Dedifferentiated amniotic fluid mesenchymal stem cell (primary cell): ENCODE measurements at regions not wholly inside any gene's neighbourhood (a gene's known extent, or its start where the extent isn't known, plus 50 kb on each side); places are given as distances from the start of the nearest gene placed in this dataset.
"Not testable (repeated sequence)": the region's sequence is repeated elsewhere in the genome, so short reads cannot be mapped to it uniquely, and the experiment has no call there.

Experiments used
- DNase-seq: peaks from one replicate; pipeline ENCODE4 v3.0.0-alpha.2; 2016; ENCODE audit errors: extremely low spot score

DNA sequence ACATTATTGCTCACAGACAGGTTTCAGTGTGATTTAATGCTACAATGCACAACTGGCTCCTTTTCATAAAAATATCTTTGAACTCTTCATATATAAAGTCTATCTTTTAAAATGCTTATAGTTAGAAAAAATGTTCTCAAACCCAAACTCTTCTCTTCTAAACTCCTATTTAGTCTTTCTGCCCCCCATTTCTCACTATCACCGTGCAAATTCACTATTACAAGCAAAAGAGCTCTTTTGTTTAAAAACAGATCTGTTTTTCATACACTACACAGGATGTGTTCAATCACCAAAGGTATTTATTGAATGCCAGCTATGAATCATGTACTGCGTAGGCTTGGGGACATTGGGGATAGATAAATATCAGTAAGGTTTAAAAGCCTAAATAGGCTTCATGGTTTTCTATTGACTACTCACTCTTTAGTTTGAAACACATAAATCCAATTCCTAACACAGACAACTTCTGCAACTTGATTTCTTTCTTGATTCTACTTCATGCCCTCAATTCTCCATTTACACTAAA, 692.3 kb downstream of the C12orf50 start:
- DNase-seq, result no peak

DNA sequence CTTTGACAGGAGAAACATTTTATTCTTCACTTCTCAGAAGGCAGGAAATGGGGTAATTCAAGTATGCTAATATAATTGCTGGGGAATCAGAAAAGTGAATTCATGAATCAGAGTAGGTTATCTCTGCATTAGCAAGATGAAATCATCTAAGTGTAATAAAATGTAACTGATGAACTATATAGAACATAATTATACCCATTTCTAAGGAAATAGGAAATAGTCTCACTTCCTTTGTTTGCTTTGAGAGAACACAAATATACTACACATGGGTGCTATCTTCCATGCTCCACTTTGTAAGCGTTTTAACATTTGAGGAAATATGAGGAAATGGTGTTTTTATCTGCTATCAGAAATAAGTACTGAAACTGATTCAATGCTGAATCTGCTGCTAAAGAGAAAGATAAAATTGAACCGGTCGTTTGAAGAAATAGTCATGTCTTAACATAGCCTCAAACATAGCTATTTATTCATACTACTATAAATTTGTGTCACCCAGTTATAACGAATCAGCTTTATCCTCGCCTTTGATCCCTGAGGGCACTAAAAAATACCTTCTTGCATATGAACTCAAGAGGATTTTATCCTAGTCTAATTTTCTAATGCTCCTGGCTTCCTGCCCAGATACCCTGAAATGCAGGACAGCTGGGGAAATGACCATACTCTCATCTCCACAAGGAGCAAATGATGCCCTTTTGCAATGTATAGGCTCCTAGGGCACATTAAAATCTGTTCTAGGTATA, 696.0 kb downstream of the C12orf50 start:
- no peak for DNase-seq

DNA sequence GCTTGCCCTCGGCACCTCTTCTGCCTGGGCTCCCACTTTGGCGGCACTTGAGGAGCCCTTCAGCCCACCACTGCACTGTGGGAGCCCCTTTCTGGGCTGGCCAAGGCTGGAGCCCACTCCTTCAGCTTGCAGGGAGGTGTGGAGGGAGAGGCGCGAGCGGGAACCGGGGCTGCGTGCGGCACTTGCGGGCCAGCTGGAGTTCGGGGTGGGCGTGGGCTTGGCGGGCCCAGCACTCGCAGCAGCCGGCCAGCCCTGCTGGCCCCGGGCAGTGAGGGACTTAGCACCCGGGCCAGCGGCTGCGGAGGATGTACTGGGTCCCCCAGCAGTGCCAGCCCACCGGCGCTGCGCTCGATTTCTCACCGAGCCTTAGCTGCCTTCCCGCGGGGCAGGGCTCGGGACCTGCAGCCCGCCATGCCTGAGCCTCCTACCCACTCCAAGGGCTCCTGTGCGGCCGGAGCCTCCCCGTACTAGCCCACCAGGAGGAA, 699.1 kb downstream of the C12orf50 start:
- not testable (repeated sequence) for DNase-seq

DNA sequence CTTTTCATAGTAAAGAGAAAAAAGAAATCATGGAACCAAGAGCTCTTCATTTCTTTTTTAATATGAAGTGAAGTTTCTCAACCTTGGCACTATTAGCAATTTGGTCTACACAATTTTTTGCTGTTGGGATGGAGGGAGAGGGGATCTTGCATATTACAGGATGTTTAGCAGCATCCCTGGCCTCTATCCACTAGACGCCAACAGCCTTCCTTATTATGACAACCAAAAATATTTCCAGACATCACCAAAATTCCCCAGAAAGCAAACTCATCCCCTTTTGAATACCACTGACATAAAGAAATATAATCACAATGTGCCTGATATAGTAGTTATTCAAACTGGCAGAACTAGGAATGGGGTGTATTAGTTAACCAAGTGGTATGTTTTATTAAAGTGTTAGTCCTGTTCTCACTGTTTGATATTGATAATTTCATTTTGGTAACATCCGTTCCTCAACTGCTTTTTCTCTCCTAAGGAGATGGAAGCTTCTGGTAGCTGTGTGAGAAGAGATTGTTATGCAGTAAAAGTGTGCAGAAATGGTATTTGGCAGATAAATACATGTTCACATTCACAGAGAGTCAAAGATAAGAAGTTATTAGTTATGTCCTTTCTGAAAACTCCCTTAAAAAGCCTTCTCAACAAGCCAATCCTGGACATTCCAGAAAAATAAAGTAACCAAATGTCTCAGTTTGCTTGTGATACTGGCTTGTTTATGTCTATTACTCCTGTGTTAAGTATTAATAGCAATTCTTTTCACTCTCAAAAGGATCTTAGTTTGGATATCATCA, 699.9 kb downstream of the C12orf50 start:
- DNase-seq, result no peak

DNA sequence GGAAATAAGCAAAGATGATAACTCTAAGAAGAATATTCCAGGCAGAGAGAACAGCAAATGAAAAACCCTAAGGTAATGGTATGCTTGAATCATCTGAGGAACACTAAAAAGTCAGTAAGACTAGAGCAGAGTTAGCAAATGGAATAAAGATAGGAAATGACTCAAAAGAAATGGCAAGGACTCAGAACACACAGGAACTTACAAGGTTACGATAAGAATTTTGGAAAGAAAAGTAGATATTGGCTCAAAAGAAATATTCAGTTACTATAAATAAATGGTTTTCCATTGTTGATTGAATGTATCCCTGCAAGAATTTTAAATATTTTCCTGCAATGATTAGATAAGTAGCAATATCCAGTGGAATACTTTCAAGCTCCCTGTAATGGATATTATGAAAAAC, 705.8 kb downstream of the C12orf50 start:
- peak; percentile 51 for DNase-seq

DNA sequence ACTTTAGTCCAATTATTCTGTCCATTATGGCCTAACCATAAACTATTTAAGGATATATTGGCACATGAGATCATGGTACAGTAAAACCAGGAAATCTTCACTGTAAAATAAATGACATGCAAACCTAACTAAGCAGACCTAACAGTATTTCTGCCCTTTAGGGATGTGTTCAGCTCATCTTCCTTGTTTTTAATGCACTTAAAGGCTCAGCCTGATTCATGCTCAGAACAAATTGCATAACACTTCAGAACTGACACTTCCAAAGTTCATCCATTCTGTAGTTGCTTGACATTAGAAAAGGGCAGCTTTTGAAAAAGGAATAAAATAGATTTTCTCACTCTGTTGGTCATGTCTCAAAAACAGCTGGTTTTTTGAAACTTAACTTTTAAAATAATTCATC, 708.5 kb downstream of the C12orf50 start:
- no peak for DNase-seq

DNA sequence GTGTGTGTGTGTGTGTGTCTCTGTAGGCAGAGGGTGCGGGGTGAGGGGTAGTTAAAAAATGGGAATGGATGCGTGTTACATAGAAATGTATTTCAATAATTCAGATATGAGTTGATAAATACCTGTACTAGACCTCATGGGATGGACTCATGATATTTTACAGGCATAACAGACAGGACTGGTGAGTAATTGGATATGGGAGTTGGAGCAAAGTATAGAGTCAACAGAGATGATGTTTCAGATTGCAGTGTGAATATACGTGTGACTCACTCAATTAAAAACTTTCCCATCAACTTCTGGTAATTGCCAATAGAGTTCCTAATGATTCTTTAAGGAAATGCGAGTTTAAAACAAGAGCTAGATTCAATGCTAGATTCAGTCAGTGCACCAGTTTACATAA, 711.9 kb downstream of the C12orf50 start:
- DNase-seq, result no peak

DNA sequence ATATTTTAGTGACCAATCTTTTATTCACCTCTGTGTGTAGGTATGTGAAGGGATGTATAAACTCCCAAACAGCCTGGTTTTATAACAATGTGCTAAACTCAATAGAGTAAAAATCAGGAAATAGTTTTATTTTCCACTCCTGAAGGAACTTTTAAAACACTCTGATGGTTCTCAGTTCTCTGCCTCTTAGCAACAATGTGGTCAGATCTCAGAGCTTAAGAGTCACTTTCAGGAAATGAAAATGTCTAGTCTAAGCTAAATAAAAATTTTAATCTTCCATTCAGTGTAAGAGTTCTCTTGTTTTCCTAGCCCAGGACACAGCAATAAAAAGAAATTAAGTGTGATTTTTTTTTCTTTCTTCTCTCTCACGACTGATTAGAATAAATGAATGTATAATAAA, 718.0 kb downstream of the C12orf50 start:
- no peak for DNase-seq

DNA sequence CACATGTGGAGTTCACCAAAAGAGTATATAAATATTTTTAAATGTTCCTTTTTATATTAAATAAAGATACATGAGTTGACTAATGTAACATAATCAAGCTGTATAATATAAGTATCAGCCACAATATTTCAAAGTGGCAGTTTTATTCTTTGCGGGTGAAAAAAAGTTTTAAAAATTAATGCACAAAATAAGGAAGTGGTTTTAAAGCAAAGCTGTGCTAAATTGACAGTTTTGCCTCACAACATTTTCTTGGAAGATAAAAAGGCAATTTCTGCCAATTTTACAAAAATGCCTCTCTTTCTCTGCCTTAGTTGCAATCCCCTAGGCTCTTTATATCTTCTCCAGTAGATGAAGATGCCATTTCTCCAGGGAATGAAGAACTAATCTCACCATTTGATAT, 719.1 kb downstream of the C12orf50 start:
- DNase-seq, result no peak

DNA sequence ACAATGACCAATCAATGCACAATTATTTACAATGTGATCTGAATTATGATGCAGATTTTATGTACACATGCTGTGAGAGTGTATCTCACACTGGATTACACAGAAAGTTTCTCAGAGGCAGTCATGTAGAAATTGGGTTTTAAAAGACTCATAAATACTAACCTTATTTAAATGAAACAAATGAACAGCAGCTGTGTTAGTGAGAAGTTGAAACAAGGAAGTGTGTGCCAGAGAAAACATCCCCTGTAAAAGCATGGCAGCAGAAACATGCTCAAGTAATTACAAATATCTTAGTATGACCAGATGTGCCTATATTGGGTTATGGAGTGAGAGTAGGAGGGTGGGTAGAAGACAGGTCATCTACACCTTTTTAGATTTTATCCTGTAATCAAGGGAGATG, 723.7 kb downstream of the C12orf50 start:
- no peak for DNase-seq

DNA sequence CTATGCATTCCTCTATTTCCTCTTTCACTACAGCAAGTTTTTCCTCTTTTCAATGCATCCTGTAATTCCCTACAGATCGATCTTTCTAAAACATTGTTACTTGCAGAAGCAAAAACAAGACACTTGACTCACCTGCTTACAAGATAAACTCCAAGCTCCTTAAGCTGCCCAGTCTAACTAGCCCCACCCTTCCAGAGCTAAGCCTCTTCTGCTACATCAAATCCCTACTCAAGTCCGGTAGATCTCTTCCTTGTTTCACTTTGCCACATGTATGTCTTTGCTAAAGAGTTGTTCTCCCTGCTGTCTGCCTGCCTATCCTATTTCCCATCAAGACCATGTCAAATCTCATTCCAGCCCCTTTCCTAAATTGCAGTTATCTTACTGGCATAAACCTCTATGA, 724.8 kb downstream of the C12orf50 start:
- no peak for DNase-seq

DNA sequence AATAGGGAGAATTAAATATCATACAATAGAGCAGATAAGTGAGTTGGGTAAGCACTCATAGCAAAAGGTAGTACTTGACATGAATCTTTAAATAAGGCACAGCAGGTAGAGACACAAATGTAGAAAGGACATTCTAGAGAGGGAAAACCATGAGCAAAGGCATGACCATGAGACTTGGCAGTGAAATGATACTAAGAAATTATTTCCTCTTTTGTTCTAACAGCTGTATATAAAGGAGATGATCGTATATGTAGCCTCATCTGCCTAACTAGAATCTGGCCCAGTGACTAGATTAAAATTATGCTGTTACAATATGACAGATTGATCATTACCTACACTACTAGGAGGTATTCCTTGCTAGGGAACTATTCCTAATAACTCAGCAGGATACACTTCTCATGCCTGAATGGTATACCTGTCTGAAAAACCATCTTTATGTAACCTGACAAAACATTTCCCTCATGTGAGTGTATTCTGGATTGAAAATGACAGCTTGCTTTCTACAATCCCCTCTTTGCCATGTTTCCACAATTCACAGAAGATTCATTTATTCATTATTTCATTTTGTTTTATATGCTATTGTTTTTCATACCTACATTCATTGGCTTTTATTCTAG, 725.7 kb downstream of the C12orf50 start:
- DNase-seq, result no peak

DNA sequence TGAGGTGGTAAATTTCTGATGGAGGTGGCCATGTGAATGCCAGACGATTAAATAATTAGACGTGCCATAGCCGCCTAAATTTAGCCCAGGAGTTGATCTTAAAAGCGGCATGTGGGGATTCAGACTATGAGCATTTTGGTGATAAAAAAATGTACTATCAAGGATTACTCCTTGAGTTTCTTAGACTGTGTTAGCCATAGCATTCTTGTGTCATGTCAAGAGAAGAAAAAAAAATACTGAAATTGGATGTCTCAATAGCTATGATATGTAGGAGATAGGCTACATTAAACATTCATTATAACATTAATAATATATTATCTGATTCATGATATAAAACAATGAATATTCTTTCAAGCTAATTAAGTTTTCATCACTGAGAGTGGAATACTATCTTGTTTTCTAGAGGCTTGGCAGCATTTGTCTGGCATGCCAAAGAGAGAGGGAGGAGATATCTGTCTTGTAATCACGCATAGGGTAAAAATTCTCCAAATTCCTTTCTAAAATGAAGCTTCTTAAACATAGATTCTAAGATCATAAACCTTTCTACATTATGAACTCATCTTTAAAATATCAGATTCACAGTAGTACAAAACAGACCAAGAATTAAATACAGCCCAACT, 727.0 kb downstream of the C12orf50 start:
- peak; percentile 38 for DNase-seq

DNA sequence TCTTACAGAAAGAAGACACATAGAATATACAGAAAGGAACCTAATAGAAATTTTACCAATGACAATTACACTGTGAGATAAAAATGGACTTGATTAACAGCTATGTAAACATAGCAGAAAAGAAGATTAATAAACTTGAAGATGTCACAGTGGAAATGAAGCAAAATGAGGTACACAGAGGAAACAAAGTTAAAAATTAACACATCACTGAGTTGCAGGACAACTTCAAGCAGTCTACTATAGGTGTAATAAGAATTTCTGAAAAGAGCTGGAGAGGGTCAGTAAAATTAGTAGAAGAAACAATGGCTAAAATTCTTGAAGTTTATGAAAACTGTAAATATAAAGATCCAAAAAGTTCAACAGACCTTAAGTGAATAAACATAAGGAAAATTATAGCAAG, 738.7 kb downstream of the C12orf50 start:
- no peak for DNase-seq

DNA sequence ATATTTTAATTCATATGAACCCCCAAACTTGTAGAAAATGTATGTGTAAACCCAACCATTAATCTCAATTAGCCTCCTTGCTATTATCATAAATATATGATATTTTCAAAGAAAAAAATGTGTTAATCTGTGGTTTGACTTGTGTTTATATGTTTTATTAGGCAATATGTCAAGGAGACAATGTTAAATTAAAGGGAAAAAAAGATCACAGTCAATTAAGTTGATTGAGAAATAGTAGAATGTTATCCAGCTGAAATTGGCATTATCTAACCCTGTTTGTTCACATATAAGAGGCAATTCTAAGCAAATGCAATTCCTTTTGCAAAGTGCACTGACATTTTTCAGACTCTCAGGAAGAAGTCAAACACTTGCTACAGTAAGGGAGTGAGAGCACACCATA, 745.3 kb downstream of the C12orf50 start:
- DNase-seq, result no peak

DNA sequence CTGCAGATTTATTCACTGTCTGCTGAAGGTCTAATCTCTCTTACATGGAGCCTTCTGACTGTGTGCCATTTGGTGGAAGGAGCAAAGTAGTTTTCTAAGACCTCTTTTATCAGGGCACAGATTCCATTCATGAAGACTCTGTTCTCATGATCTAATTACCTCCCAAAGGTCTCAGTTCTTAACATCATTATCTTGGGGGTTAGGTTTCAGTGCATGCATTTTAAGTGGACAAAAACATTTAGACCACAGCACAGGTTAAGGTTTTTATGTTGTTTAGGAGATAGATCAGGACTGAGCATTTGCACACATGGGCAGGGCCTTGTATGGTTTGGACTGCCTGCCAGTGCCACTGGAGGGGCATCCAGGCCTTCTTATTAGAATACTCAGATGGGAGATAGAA, 746.1 kb downstream of the C12orf50 start:
- no peak for DNase-seq

DNA sequence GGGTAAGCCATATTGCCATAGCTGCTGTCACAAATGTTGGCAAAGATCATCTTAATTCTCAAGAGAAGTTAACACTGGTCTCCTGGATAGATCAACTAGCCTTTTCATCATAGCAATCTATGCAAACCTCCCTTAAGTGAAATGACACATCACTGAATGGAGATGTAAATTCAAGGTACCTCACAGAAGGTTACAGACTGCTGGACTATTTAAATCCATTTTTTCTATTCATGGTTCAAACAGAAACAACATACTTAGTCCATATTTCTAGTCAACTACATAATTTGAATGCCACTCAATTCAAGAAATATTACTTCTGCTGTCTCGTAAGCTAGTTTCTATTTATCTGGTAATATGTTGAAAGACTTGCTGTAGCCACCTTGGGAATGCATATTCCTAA, 748.3 kb downstream of the C12orf50 start:
- no peak for DNase-seq

DNA sequence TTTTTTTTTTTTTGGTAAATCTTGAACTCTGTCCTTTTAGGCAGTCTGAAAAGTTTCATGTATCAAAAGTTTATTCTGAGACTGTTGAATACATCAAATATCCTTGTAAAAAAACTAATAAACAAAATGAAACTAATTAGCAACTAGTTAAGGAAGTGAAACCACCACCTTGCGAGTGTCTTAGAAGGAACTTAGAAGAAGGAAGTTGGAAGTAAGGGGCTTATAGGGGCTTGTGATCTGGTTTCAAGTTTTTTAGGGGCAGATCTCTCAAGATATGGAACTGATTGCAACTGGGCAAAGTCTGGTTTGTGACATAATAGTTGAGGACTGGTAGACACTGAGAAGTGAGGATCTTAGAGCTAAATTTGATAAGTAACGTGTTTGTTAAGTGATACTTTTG, 748.8 kb downstream of the C12orf50 start:
- no peak for DNase-seq

DNA sequence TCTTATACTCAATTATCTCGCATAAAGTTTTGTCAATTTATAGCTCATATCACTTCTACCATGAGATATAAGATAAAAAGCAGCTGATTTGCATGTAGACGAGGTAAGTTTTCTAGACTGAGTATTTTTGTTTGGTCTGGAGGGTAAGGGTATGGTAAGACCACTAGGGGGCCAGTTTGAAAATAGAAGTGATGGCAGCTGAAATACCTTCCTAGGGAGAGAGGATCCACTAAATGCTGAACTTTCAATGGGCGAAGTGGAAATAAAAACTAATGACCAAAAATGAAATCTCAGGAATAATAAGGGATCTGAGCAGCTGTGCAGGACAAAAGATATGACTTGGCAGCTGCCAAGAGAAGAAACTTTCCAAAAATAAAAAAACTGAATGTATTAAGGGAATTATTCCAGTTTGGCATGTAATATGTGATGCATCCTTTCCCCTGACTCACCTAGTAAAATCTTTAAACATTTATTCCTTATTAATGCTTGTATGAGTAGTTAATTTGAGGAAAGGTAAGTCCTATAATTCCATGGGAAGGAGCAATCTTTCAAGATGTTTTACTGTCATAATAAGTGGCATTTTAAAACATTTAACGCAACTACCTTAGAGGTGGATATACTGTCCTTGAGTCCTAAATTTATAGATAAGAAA, 754.5 kb downstream of the C12orf50 start:
- DNase-seq, result no peak

DNA sequence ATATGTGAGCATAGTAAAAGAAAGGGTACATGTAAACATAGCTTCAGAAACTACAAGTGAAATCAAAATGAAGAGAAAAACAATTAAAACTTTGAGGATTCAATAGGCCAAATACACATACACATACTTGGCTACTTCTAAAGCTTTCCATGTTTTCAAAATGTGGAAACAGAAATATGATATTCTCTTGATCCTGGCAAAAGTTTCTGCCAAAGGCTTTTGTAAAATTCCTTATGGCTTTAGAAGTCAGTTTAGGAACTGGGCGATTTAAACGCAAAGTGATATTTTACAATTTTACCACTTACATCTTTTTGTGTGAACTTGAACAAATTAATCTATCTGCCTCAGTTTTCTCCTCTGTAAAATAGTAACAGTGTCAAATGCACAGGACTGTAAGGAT, 756.4 kb downstream of the C12orf50 start:
- peak; percentile 58 for DNase-seq

DNA sequence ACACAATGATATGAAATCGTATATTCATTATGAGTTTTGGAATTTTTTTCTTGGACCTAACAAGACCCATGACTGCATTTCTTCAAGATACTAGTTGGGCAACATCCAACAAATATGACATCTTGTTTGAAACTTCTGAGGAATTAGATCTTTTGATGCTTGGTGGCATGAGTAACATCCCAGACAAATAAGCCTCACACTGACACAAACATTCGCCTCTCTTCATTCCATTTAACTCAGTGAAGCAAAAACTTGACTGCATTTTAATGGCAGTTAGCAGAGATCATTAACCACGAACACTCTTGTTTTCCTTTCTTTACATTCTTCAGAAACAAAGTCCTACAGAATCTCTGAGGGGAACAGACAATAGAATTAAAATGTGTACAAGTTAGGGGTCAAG, 758.3 kb downstream of the C12orf50 start:
- DNase-seq, result peak; percentile 87

DNA sequence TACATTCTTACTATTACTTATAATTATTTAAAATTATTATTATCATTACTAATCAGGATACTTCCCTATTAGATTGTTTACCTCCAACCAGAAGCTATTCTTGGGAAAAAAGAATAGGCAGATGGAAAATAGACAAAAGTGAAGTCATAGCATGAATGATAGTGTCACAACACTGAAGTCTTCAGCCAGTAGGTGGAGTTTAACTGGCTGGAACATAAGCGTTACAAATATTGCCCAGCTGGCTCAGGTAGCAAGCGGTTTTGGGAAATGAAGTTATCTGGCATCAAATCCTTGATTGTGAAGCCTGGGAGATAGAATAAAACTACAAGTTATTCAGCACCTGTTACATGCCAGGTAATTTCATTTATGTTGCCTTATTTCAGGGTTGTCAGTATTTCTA, 762.9 kb downstream of the C12orf50 start:
- no peak for DNase-seq
